Activated naive CD8-positive, alpha-beta T cell treated with anti-CD3 and anti-CD28 coated beads for 36 hours (primary cell): ENCODE measurements at regions not wholly inside any gene's neighbourhood (a gene's known extent, or its start where the extent isn't known, plus 50 kb on each side); places are given as distances from the start of the nearest gene placed in this dataset.
A peak's percentile ranks its signal among the peaks of the same experiment; 100 is the strongest.
"Not testable (repeated sequence)": the region's sequence is repeated elsewhere in the genome, so short reads cannot be mapped to it uniquely, and the experiment has no call there.

Experiments used
- DNase-seq: peaks from one replicate; pipeline ENCODE4 v3.0.0; 2021
- H3K27ac Mint-ChIP-seq: one replicate; pipeline ENCODE4 v1.8.0; 2022; ENCODE audit warnings: mild to moderate bottlenecking, moderate library complexity, mixed read lengths
- H3K27me3 Mint-ChIP-seq: one replicate; pipeline ENCODE4 v1.8.0; 2022; ENCODE audit warnings: mild to moderate bottlenecking, mixed read lengths
- H3K36me3 Mint-ChIP-seq: one replicate; pipeline ENCODE4 v1.8.0; 2021; ENCODE audit warnings: mild to moderate bottlenecking, mixed read lengths
- H3K4me1 Mint-ChIP-seq: one replicate; pipeline ENCODE4 v1.8.0; 2021; ENCODE audit warnings: mixed read lengths
- H3K4me3 Mint-ChIP-seq: one replicate; pipeline ENCODE4 v1.8.0; 2022; ENCODE audit warnings: mild to moderate bottlenecking, moderate library complexity, mixed read lengths
- H3K9me3 Mint-ChIP-seq: one replicate; pipeline ENCODE4 v1.8.0; 2022; ENCODE audit warnings: mixed read lengths

DNA sequence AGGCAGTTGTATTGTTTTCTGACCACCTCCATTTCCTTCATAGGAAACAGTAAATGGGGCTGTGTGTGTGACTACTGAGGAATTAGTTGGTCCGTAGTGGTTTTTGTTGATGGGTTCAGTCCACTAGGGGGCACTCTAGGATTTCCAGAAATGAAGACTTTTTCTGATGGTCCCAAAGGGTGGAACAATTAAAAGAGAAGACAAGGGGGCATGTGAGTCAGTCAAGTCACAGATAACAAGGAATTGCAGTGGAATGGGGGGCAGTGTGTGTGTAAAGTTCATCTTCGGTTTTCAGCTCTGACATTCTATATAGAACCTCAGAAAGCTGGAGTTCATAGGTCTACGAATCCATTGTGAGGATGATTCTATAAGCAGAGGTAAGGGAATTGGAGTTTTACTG, 186.6 kb upstream of the OR4E1 start:
- Mint-ChIP-seq H3K27ac (peak overlapping the region; percentile 43), H3K27me3 (peaks cover 7% of the 10 kb centered on the region), H3K4me3 (peak overlapping the region; percentile 46), H3K9me3 (no peaks in the 10 kb centered on the region), H3K36me3 (peaks cover 5% of the 10 kb centered on the region), H3K4me1 (peaks cover 2% of the 10 kb centered on the region)
- DNase-seq, result no peak

DNA sequence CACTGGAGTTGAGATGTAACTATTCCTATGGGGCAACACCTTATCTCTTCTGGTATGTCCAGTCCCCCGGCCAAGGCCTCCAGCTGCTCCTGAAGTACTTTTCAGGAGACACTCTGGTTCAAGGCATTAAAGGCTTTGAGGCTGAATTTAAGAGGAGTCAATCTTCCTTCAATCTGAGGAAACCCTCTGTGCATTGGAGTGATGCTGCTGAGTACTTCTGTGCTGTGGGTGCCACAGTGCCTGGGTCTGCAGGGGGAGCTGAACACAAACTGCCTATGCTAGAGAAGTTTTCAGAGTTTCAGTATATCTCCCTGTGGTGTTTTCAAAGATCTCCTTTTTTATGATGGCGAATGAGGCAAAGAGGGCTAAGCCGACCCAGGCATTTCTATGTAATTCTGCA, 179.2 kb upstream of the OR4E1 start:
- Mint-ChIP-seq H3K27me3 (peaks cover 9% of the 10 kb centered on the region), H3K4me3 (peak overlapping the region; percentile 73), H3K36me3 (peaks cover 2% of the 10 kb centered on the region), H3K27ac (peak overlapping the region; percentile 82), H3K9me3 (no peaks in the 10 kb centered on the region), H3K4me1 (peaks cover 11% of the 10 kb centered on the region)
- DNase-seq, result no peak

DNA sequence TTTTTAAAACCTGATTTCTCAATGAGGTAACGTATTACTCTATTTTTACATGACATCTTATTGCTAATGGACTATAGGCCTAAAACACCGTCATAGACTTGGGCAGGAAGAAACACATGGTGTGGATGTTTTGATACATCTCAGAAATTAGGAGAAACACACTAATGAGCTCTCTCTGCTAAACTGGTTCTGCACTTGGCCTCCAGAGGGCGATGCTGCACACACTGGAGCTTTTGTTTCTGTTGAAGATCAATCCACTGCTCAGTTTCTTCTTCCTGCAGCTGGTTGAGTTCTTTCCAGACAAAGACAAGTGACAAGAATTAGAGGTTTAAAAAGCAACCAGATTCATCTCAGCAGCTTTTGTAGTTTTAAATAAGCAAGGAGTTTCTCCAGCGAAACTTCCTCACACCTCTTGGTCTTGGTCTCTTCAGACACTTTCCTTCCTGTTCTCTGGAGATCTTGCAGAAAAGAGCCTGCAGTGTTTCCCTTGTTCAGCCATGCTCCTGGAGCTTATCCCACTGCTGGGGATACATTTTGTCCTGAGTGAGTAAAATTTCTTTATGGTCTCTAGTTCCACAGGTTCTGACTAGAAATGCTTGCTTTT, 178.5 kb upstream of the OR4E1 start:
- H3K27ac Mint-ChIP-seq, result peak overlapping the region; percentile 82
- peaks cover 2% of the 10 kb centered on the region for H3K36me3 Mint-ChIP-seq
- H3K4me3 Mint-ChIP-seq, result peak overlapping the region; percentile 73
- no peaks in the 10 kb centered on the region for H3K9me3 Mint-ChIP-seq
- H3K27me3 Mint-ChIP-seq, result peaks cover 9% of the 10 kb centered on the region
- peaks cover 11% of the 10 kb centered on the region for H3K4me1 Mint-ChIP-seq
- peak; percentile 62 for DNase-seq

DNA sequence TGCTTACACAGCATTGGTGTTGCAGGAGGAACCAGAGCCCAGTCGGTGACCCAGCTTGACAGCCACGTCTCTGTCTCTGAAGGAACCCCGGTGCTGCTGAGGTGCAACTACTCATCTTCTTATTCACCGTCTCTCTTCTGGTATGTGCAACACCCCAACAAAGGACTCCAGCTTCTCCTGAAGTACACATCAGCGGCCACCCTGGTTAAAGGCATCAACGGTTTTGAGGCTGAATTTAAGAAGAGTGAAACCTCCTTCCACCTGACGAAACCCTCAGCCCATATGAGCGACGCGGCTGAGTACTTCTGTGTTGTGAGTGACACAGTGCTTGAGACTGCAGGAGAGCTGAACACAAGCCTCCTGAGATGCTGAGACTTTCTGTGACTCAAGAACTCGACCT, 173.3 kb upstream of the OR4E1 start:
- Mint-ChIP-seq H3K27ac (peak overlapping the region; percentile 78), H3K4me3 (peak overlapping the region; percentile 83), H3K27me3 (peaks cover 32% of the 10 kb centered on the region), H3K4me1 (peaks cover 11% of the 10 kb centered on the region)
- not testable (repeated sequence) for H3K9me3 Mint-ChIP-seq, DNase-seq, H3K36me3 Mint-ChIP-seq

DNA sequence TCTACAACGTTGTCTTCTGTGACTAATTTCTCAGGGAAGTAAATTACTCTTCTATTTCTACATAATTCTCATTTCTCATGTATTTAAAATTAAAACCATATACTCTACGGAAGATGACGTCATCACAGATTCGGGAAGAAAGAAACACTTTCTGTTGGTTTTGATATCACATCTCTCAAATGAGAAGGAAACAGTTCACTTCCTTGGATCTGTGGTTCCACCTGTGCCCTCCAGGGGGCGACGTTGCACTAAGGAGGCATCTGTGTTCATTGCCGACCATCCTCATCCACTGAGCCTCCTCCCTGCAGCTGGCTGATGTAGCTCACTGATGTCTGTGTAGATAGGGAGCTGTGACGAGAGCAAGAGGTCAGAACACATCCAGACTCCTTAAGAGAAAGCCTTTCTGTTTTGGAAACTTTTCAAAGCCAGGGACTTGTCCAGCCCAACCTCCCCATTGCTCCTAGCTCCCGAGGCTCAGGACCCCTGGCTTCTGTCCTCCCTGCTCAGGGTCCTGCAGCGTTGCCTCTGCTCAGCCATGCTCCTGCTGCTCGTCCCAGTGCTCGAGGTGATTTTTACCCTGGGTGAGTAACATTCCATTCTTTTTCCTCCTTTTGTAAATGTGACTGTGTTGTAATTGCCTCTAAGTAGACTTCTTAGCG, 172.7 kb upstream of the OR4E1 start:
- Mint-ChIP-seq H3K4me3 (peak overlapping the region; percentile 83), H3K9me3 (no peaks in the 10 kb centered on the region), H3K36me3 (peaks cover 2% of the 10 kb centered on the region), H3K4me1 (peaks cover 8% of the 10 kb centered on the region), H3K27ac (peak overlapping the region; percentile 78), H3K27me3 (peaks cover 35% of the 10 kb centered on the region)
- DNase-seq, result peak; percentile 66

DNA sequence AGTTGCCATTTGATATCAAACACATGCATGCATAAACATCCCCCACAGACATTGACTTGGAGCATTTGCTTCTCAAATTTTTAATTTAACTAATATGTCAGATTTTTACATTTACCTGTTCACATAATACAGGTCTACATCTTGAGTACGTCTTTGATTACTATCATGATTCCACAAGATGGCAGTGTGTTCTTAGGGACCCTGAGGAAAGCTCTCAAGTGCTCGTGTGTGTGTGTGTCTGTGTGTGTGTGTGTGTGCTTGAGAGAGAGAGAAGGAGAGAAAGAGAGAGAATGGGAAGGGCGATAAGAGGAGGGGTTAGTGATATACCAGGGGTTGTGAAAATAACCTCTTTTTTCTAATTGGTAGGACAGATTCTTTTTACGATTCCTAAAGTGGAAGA, 167.1 kb upstream of the OR4E1 start:
- Mint-ChIP-seq H3K9me3 (no peaks in the 10 kb centered on the region), H3K4me1 (peaks cover 6% of the 10 kb centered on the region), H3K4me3 (peak overlapping the region; percentile 70), H3K27me3 (peaks cover 26% of the 10 kb centered on the region), H3K36me3 (peaks cover 2% of the 10 kb centered on the region), H3K27ac (peak overlapping the region; percentile 76)
- DNase-seq, result no peak

DNA sequence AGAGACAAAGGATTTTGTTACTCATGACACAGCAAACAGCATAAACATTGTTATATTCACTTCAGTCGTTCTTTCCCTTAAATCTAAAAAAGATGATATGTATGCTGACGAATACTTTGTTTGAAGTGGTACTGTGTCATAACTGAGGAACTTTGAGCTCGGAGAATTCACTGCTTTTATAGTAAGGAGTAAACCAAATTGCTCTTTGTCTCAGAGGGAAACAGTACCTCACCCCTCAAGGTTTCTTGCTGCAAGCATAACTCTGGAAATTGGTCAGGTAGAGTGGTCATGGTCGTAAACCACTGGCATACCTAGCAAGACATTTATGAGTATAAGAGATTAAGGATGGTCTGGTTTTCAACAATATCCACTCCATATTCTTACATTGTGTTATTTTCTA, 160.2 kb upstream of the OR4E1 start:
- no peak overlapping the region for H3K4me3 Mint-ChIP-seq
- no peaks in the 10 kb centered on the region for H3K4me1 Mint-ChIP-seq
- peaks cover 2% of the 10 kb centered on the region for H3K36me3 Mint-ChIP-seq
- peaks cover 31% of the 10 kb centered on the region for H3K27me3 Mint-ChIP-seq
- H3K27ac Mint-ChIP-seq, result no peak overlapping the region
- DNase-seq, result no peak
- H3K9me3 Mint-ChIP-seq, result no peaks in the 10 kb centered on the region

DNA sequence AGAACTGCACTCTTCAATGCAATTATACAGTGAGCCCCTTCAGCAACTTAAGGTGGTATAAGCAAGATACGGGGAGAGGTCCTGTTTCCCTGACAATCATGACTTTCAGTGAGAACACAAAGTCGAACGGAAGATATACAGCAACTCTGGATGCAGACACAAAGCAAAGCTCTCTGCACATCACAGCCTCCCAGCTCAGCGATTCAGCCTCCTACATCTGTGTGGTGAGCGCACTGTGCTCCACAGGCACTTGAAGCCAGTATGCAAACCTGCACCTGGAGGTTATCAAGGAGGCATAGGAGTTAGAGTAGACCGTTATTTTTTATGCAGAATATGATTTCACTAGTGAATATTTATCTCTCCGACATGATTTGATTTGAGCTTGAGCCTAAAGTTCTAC, 152.2 kb upstream of the OR4E1 start:
- H3K4me1 Mint-ChIP-seq, result peaks cover 5% of the 10 kb centered on the region
- no peak overlapping the region for H3K27ac Mint-ChIP-seq
- no peak for DNase-seq
- H3K9me3 Mint-ChIP-seq, result no peaks in the 10 kb centered on the region
- H3K27me3 Mint-ChIP-seq, result peaks cover 22% of the 10 kb centered on the region
- H3K4me3 Mint-ChIP-seq, result peak overlapping the region; percentile 70
- H3K36me3 Mint-ChIP-seq, result no peaks in the 10 kb centered on the region

DNA sequence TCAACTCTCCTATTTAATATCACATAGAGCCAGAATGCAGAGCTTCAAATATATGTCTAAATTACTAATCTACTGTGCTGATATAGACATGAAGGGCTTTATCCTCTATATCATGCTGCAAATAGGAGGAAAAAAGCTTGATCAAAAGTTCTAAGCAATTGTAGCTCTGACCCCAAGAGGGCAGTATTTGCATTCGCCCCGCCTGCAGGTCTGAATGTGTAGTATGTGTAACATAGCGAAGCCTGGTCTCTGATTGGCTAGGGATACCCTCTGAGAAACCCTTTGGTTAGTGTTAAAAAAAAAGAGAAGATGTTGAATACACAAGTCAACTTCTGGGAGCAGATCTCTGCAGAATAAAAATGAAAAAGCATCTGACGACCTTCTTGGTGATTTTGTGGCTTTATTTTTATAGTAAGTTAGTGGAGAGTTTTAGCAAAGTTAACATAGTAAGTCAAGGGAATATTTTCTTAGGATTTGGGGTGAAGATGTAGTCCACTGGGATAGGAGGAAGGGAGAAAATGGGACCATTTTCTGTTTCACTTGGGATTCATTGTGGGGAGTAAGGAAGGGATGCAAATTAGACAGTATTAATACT, 151.6 kb upstream of the OR4E1 start:
- H3K4me3 Mint-ChIP-seq, result peak overlapping the region; percentile 70
- peak overlapping the region; percentile 30 for H3K27ac Mint-ChIP-seq
- no peaks in the 10 kb centered on the region for H3K9me3 Mint-ChIP-seq
- peaks cover 7% of the 10 kb centered on the region for H3K4me1 Mint-ChIP-seq
- peaks cover 22% of the 10 kb centered on the region for H3K27me3 Mint-ChIP-seq
- peak; percentile 42 for DNase-seq
- no peaks in the 10 kb centered on the region for H3K36me3 Mint-ChIP-seq

DNA sequence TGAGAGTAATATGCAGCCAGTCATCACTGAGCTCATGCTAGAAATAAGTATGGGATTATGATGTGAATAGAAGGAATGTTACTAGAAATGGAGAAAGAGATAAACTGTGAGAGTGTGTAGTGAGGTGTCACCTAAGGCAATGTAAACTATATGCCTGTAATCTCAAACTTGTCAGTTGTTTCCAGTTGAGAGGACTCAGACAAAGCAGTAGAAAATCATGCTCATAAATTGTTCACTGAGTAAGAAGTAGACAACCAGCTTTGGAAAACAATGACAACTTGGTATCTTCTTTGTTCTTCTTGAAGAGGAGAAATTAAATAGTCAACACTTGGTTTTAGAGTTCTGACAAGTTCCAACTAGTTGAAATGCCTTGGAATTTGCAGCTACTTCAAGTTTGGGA, 148.5 kb upstream of the OR4E1 start:
- DNase-seq, result no peak
- peaks cover 7% of the 10 kb centered on the region for H3K4me1 Mint-ChIP-seq
- peaks cover 5% of the 10 kb centered on the region for H3K9me3 Mint-ChIP-seq
- H3K36me3 Mint-ChIP-seq, result no peaks in the 10 kb centered on the region
- H3K4me3 Mint-ChIP-seq, result no peak overlapping the region
- peaks cover 12% of the 10 kb centered on the region for H3K27me3 Mint-ChIP-seq
- H3K27ac Mint-ChIP-seq, result no peak overlapping the region

DNA sequence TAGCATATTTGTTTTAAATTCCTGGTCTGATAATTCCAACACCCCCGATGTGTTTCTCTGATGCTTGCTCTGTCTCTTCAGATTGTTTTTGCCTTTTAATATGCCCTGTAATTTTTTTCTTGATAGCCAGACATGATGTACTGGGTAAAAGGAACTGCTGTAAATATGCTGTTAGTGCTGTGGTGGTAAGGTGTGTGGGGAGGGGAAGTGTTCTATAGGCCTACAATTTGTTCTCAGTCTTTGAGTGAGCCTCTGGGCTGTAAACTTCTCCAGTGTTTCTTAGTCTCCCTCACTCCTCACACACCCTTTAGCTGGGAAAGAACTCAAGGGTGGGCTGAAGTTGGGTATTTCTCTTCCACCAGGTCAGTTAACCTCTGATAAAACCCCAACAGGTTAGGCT, 147.0 kb upstream of the OR4E1 start:
- Mint-ChIP-seq H3K4me3 (no peak overlapping the region), H3K9me3 (peaks cover 14% of the 10 kb centered on the region), H3K36me3 (peaks cover 3% of the 10 kb centered on the region), H3K27ac (no peak overlapping the region), H3K4me1 (peaks cover 7% of the 10 kb centered on the region), H3K27me3 (peaks cover 9% of the 10 kb centered on the region)
- no peak for DNase-seq

DNA sequence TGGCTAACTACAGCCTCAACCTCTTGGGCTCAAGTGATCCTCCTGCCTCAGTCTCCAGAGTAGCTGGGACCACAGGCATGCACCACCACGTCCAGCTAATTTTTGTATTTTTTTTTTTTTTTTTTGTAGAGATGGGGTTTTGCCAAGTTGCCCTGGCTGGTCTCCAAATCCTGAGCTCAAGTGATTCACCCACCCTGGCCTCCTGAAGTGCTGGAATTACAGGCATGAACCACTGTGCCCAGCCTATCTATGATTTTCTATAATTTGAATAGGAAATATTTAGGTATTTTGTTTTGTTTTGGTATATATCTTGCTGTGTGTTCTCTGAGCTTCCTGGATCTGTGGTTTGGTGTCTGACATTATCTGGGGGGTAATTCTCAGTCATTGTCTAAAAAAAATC, 146.3 kb upstream of the OR4E1 start:
- peaks cover 15% of the 10 kb centered on the region for H3K9me3 Mint-ChIP-seq
- not testable (repeated sequence) for H3K27me3 Mint-ChIP-seq, DNase-seq, H3K4me1 Mint-ChIP-seq, H3K27ac Mint-ChIP-seq, H3K4me3 Mint-ChIP-seq, H3K36me3 Mint-ChIP-seq

DNA sequence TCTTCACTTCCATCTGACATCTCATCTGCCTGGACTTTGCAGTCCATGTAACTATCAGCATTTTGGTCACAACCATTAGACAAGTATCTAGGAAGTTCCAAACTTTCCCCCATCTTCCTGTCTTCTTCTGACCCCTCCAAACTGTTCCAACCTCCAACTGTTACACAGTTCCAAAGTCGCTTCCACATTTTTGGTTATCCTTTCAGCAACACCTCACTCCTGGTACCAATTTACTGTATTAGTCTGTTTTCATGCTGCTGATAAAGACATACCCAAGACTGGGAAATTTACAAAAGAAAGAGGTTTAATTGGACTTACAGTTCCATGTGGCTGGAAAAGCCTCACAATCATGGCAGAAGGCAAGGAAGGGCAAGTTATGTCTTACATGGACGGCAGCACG, 143.4 kb upstream of the OR4E1 start:
- peaks cover 11% of the 10 kb centered on the region for H3K27me3 Mint-ChIP-seq
- not testable (repeated sequence) for H3K27ac Mint-ChIP-seq, DNase-seq, H3K4me1 Mint-ChIP-seq, H3K36me3 Mint-ChIP-seq, H3K4me3 Mint-ChIP-seq
- H3K9me3 Mint-ChIP-seq, result peaks cover 16% of the 10 kb centered on the region

DNA sequence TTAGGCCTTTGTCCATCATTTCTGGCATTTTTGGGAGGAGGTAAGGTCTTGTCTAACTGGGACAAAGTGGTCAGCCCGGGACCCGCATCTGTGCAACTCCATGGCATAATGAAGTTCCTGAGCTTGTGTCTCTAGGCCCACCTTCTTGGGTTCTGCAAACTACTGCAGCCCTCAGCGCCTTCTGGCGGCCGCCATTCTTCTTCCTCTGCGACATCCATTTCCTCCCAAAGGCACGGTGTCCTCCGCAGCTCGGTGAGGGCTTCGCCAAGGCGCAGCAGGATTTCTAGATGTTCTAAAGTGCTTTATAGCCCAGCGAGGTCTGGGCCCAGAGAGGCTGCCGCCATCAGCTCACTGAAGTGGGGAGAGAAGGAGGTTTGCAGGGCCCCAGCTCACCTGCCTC, 134.4 kb upstream of the OR4E1 start:
- no peaks in the 10 kb centered on the region for H3K36me3 Mint-ChIP-seq
- no peaks in the 10 kb centered on the region for H3K9me3 Mint-ChIP-seq
- H3K4me1 Mint-ChIP-seq, result no peaks in the 10 kb centered on the region
- peaks cover 13% of the 10 kb centered on the region for H3K27me3 Mint-ChIP-seq
- no peak for DNase-seq
- H3K27ac Mint-ChIP-seq, result no peak overlapping the region
- no peak overlapping the region for H3K4me3 Mint-ChIP-seq

DNA sequence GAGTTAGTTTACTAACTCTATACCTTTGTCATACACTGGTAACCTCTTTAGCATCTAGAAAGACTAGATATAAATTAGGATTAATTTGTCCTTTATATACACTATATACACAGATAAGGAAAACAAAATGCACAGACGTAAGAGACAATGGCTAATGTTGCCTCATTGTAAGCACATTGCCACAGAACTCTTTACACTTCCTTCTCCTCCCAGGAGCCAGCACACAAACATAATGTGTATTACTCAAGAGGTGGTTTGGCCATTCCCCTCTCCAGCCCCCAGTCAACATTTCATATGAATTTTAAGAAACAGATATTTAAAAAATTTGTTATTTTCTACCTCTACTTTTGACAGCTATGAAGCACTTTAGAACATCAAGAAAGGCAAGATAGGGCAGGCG, 131.4 kb upstream of the OR4E1 start:
- no peak overlapping the region for H3K27ac Mint-ChIP-seq
- H3K36me3 Mint-ChIP-seq, result no peaks in the 10 kb centered on the region
- no peaks in the 10 kb centered on the region for H3K4me1 Mint-ChIP-seq
- no peaks in the 10 kb centered on the region for H3K9me3 Mint-ChIP-seq
- DNase-seq, result no peak
- peaks cover 5% of the 10 kb centered on the region for H3K27me3 Mint-ChIP-seq
- H3K4me3 Mint-ChIP-seq, result no peak overlapping the region

DNA sequence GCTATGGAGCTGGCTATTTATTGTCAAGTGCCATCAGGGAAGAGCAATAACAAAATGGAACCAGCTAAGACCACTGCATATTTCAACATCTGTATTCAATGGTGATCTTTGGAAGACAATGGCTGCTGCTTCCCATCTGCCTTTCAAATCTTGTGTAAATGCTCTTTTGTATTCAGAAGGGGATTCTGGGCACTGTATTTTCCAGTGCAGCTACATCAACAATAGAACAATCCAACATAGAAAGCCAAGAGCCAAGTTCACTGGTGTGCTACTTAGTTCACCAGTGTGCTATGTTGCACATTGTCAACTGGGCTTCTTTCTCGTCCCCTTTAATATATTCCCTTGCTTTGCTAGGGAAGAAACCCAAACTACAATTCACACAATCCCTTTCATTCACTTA, 128.8 kb upstream of the OR4E1 start:
- no peak overlapping the region for H3K4me3 Mint-ChIP-seq
- peaks cover 8% of the 10 kb centered on the region for H3K27me3 Mint-ChIP-seq
- H3K4me1 Mint-ChIP-seq, result no peaks in the 10 kb centered on the region
- H3K9me3 Mint-ChIP-seq, result no peaks in the 10 kb centered on the region
- no peak for DNase-seq
- H3K36me3 Mint-ChIP-seq, result no peaks in the 10 kb centered on the region
- no peak overlapping the region for H3K27ac Mint-ChIP-seq
